ENCODE measurements at regions not wholly inside any gene's neighbourhood (a gene's known extent, or its start where the extent isn't known, plus 50 kb on each side); places are given as distances from the start of the nearest gene placed in this dataset.

DNA sequence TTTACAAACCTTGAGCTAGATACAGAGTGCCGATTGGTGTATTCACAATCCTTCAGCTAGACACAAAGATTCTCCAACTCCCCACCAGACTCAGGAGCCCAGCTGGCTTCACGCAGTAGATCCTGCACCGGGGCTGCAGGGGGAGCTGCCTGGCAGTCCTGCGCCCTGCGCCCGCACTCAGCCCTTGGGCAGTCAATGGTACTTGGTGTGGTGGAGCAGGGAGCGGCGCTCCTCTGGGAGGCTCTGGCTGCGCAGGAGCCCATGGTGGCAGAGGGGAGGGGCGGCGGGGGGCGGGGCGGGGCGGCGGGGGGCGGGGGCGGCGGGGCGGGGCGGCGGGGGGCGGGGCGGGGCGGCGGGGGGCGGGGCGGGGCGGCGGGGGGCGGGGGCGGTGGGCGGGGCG is 923.4 kb downstream of the SOCS6 start:
- no peak for DNase-seq

DNA sequence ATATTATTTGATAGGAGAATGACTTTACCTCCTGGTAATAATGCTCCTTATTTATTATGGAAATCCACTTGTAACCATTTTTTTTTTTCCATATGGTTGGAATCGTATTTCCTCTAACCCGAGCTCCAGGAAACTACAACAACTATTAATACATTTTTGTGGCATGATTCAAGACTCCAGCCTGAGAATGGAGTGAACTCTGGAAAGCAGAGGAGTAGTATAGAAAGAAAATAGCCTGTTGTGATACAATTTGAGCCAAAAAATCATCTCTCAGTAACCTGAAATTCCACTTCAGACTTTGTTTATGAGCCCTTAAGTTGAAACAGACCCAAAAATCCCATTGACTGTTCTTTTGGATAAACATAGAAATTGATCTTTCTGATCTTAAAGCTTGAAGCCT is 921.1 kb downstream of the SOCS6 start:
- DNase-seq = no peak

GRCh38 chr18:71194438-71194837 is 905.6 kb downstream of the SOCS6 start:
- no peak for DNase-seq

DNA sequence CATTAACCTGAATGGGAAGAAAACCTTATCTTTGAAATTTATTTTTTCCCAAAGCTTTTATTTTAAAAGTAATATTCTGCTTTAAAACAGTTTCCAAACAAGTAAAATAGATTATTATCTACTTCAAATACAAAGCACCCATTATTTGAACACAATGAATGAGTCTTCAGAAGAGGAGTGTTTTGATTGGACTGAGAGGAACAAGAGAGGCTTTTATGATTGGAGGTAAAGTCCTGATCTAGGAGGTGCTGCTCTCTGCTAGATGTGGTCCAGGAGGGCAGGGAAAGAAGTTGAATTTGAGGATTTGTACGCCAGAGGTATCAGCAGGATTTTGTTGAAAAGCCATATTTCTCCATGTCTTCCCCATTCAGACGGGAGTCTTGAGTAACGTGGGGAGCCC is 900.7 kb downstream of the SOCS6 start:
- DNase-seq = no peak

- no peak for DNase-seq
These were observed 879.8 kb downstream of the SOCS6 start for GRCh38 chr18:71168557-71169145.

GRCh38 chr18:71136487-71136886 is 847.6 kb downstream of the SOCS6 start:
- no peak for DNase-seq

DNA sequence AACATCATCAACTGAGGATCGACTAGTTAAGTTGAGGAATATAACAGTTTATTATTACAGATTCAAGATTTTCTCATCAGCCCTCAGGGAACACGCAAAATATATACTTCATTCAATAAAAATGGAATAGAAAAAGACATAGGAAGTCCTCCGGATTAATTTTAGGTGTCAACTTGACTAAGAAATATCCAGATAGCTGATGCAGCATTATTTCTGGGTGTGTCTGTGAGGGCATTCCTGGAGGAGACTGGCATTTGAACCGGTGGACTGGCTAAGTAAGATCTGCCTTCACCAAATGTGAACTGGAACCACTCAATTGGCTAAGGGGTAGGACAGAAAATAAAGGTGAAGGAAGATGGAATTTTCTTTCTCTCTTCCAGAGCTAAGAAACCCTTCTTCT is 845.3 kb downstream of the SOCS6 start:
- DNase-seq = no peak

GRCh38 chr18:71131918-71132317 is 843.1 kb downstream of the SOCS6 start:
- DNase-seq = no peak

- no peak for DNase-seq
These were observed 841.5 kb downstream of the SOCS6 start for GRCh38 chr18:71130351-71130750.

GRCh38 chr18:71125581-71125980 is 836.7 kb downstream of the SOCS6 start:
- no peak for DNase-seq

DNA sequence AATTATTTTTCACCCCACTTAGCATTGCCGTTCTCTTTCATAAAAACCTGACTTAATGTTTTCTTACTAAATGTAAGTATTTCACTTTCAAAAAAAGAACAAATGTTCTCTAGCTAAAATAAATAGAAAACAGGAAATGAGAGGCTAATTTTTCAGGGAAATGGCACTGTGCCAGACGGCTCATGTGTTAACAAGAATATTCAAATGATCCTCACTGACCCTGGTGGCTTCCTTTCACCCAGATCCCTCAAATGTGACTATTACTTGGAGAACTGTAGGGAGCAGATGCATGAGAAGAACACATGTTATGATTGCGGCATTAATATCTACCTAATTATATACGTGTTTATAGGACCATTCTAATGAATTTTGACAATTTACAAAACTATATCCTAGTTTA is 827.7 kb downstream of the SOCS6 start:
- DNase-seq = no peak

- DNase-seq = no peak
These were observed 826.4 kb downstream of the SOCS6 start for GRCh38 chr18:71115261-71115660.

- DNase-seq = no peak
These were observed 825.8 kb downstream of the SOCS6 start for GRCh38 chr18:71114550-71115210.

DNA sequence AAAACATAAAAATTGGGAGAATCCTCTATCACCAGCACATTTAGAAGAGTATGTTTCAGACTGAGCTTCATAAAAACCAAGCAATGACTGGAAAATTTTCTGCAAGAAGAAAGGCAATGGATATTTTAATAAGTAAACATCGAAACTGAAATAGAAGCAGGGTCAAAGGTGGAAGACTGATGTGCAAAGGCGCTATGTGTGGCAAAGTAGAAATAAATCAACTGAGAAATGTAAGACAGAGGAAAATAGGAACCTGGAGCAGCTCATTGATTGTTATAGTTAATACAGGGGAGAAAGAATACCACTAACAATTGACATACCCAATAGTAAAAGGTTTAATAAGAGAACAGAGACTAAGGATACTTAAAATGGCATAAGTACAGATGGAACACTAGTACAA is 818.4 kb downstream of the SOCS6 start:
- no peak for DNase-seq

DNA sequence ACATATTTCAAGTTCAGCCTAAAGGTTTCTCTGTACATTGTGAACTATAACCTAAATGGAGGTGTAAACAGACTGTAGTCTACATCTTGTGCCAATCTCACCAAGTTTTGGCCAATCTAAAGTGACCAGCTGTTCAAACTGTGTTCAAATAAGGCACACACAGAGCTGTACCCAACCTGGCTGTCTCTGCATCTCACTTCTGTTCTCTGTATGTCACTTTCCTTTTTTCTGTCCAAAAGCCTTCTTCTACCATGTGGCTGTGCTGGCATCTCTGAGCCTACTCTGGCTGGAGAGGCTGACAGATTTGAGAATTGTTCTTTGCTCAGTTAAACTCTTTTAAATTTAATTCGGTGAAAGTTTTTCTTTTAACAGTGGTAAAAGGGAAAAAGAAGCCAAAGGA is 817.9 kb downstream of the SOCS6 start:
- no peak for DNase-seq

- DNase-seq = no peak
These were observed 817.2 kb downstream of the SOCS6 start for GRCh38 chr18:71105994-71106546.

GRCh38 chr18:71105078-71105819 is 816.4 kb downstream of the SOCS6 start:
- no peak for DNase-seq

GRCh38 chr18:71079606-71080005 is 790.8 kb downstream of the SOCS6 start:
- no peak for DNase-seq

DNA sequence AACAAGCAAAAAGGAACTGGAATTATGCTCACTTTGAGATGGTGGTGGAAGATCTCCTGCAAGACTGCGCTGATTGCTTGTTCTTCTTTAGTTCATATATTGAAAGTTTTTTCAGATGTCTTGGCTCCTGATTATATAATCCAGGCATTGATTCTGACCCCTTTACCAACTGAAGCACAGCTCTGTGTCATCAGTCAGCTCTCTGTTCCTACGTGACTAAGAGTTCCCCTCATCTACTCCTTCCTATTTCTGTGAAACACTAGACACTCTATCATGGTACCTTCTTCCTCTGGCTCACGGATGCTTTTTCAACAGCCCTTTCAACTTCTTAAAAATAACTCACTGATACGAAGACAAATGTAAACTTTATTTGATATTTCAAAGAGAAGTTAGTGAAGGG is 788.6 kb downstream of the SOCS6 start:
- DNase-seq = no peak

GRCh38 chr18:71075147-71075546 is 786.3 kb downstream of the SOCS6 start:
- no peak for DNase-seq

- DNase-seq = no peak
These were observed 779.5 kb downstream of the SOCS6 start for GRCh38 chr18:71068338-71068737.

DNA sequence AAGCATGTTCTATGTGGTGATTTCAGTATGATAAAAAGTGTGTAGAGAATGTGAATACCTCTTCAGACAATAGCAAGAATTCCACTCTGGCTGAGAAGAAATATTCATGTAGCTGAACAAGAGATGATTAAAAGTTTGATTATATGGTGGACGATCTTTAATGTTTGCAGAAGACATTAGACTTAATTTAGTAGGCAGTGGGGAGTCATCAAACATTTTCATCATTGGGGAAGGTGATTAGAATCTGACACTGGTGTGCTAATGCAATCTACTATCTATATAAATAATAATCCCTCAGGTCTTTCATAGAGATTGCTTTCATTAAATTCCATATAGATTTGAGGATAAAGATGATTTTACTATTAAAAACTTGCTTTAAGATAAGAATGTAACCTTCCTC is 761.0 kb downstream of the SOCS6 start:
- DNase-seq = no peak

- DNase-seq = no peak
These were observed 759.0 kb downstream of the SOCS6 start for GRCh38 chr18:71047882-71048281.

Data from activated CD4-positive, alpha-beta T cell treated with anti-CD3 and anti-CD28 coated beads for 4 hours (primary cell).